DMS 273 (cell line): ENCODE measurements at regions not wholly inside any gene's neighbourhood (a gene's known extent, or its start where the extent isn't known, plus 50 kb on each side); places are given as distances from the start of the nearest gene placed in this dataset.

Experiments used
- DNase-seq: peaks from one replicate; lab custom pipeline; 2025; ENCODE audit not compliant: unreplicated experiment; lab: John Stamatoyannopoulos, UW

GRCh38 chr14:61226015-61226654 lies 55.0 kb downstream of the TMEM30B start:
- no peak for DNase-seq

GRCh38 chr14:61225344-61225743 lies 55.8 kb downstream of the TMEM30B start:
- DNase-seq, result no peak

DNA sequence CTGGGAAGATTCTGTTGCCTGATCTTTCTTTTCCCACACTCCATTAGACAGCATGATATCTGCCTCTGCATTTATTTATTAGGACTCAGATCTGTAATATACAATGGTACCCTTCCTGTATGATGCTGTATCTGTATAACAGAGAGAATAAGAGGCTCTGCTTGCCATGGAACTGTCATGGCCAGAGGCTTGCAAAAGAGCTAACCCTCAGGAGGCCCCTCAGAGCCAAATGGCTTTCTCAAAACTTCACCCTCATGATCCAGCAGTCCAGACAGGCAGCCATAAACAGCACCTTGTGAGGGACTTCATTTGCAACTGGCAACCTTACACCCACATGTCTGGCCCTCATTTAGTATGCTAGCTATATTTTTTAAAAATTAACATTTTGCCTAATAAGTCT lies 57.6 kb downstream of the TMEM30B start:
- no peak for DNase-seq

DNA sequence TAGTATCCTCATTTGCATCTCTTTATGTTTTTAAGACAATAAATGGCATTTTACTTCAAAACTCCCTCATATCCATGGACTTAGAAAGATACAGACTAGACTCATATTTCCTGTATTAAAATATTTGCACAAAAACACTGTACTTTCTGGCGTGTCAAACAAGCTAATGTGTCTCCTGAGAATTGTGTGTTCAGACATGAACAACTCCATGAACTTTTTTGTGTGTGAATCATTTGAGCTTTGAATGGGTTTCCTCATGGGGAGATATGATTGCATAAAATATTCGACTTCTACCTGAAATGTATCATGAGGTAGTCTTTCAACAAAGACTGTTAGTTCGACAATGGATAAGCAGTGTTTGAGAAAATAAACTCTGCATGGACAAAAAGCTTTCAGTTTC lies 58.8 kb downstream of the TMEM30B start:
- DNase-seq, result no peak

DNA sequence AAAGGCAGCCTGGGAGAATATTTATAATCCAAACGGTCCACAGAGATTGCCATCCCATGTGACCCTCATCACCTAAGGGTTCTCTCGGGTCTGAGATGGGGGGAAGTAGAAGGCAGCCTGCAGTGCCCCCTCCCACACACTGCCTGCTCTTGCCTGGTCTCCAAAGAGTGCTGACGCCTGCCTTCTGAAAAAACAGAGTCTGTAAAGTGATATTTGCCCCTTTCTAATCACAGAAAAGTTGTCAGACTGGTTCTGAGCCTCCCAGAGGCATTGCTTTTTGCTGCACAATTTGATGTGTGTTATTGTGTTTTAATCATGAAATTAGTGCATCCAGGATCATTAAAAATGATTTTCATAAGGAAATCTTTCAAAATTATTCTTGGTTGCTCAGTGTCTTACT lies 59.2 kb downstream of the TMEM30B start:
- DNase-seq, result no peak

GRCh38 chr14:61219673-61220072 lies 61.5 kb downstream of the TMEM30B start:
- DNase-seq, result no peak

DNA sequence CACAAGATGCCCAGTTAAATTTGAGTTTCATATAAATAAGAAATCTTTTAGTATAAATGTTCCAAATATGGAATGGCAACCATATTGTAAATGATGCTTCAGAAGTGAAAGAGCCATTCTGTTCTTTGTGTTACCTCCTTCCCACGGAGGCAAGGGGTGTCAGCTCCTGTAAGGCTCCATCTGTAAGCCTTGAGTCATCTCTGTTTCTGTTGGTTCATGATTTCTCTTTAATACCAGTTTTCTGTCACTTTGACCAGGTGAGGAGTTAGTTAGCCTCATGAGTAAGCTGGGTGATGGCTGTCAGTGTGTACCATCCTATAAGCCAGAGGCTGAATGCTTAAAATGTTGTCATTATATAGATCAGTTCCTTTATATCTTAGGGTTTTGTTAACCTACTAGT lies 61.9 kb downstream of the TMEM30B start:
- no peak for DNase-seq

GRCh38 chr14:61218767-61219166 lies 62.4 kb downstream of the TMEM30B start:
- DNase-seq, result no peak

- DNase-seq, result no peak
Measured at GRCh38 chr14:61218157-61218556, 63.0 kb downstream of the TMEM30B start.

- DNase-seq, result no peak
Measured at GRCh38 chr14:61217516-61217915, 63.6 kb downstream of the TMEM30B start.

- DNase-seq, result no peak
Measured at GRCh38 chr14:61215222-61216020, 65.7 kb downstream of the TMEM30B start.

DNA sequence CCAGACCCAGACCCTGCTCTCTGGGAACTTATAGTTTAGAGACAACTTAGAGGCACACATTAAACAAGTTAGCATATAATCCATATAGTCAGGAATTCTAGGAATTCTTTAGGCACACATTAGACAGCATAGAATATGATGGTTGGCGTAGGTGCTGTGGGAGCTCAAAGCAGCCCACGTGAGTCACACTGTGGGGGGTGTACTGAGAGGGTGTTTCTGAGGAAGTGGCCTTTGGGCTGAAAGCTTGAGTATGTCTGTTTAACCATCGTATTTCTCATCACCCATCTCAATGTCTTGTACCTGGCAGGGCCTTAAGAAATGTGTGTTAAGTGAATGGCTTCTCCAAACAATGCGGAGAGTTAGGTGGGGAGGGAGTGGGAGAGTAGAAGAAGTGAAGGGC lies 67.2 kb downstream of the TMEM30B start:
- DNase-seq, result no peak

GRCh38 chr14:61213191-61213621 lies 67.9 kb downstream of the TMEM30B start:
- DNase-seq, result no peak

DNA sequence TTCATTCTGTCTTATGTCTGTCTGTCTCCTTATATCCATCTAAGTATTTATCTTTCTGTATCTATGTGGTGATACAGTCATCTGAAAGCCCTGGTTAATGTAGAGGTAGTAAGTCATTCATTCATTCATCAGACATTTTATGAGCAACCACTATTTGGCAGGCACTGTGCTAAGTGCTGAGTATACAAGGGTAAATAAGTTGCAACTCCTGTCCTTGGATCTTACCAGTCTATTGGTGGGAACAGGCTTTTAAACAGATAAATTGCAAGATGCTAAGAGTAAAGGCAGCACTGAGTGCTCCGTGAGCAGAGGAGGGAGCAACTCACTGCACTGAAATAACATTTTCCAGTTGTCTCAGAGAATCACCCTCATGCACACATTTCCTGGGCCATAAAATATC lies 68.6 kb downstream of the TMEM30B start:
- no peak for DNase-seq

DNA sequence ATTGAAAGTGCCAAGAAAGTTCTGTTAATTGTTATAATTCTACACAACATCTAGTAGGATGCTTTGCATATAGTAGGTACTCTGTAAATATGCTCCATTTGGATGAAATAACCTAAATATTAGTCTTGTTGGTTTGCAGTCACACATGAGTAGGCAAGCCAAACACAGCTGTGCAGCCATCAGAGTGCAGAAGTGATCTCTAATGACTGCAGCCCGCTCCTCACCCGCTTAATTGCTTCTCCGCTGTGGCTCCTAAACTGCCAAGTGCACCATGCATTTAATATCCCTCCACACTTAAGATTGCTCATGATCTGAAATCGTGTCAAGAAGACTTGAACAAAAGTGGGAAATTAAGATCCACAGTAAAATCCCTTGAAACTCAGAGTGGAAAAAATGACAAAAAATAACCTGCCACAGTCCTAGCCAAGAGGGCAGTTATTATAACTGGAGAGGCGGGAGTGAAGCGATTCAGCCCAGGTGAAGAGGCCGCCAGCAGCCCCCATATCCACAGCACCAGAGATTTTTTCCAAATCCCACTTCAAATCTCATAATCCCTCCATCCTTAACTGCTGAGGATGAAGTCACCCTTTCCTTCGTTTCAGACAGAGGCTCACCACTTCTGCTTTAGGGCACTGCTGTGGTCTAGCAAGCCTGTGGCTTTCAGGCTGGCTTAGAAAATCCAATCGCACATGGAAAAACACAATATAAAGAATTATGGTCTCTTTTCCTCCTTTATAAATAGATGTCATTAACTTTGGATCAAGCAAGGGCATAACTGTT lies 69.5 kb downstream of the TMEM30B start:
- DNase-seq, result no peak

GRCh38 chr14:61203081-61203753 lies 77.9 kb downstream of the TMEM30B start:
- no peak for DNase-seq

- DNase-seq, result no peak
Measured at GRCh38 chr14:61202124-61202523, 79.0 kb downstream of the TMEM30B start.

DNA sequence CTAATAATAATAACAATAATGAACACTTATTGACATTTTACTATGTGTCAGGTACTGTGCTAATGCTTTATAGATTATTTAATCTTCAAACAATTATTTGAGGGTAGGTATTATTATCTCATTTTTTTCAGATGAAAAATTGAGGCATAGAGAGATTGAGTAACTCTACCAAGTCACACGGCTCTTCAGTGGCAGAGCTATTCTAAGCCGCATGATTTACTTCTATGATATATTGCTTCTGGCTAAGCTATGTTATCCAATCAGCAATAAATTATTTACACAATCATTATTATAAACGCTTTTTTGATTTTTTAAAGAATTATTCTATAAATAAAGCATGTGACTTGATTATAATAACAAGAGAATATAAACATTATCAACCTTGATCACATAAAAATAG lies 80.0 kb downstream of the TMEM30B start:
- DNase-seq, result no peak

DNA sequence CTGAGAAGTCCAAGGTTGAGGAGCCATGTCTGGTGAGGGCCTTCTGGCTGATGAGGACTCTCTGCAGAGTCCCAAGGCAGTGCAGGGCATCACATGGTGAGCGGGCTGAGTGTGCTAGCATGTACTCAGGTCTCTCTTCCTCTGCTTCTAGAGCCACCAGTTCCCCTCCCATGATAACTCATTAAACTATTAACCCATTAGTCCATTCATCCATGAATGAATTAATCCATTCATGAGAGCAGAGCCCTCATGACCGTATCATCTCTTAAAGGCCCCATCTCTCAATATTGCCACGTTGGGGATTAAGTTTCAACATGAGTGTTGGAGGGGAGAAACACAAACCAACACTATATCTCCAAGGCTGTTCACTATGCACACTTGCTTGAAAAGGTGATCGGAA lies 83.7 kb downstream of the TMEM30B start:
- no peak for DNase-seq

DNA sequence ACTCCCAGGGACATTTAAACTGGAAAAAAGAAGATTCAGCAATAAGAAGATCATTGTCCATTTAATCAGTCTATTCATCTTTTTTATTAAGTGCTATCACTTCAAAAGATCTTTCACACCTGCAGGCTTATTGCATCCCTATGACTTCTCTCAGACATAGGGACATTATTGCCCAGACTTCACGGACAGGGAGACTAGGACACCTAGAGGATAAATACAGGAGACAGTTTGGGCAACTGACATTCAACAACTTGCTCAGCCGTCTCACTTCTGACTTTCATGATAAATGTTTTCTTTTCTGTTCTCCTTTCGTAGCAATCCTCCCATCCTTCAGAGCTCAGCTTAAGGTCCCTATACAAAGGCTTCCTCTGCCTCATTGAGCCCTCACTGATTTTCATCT lies 84.3 kb downstream of the TMEM30B start:
- peak; percentile 14 for DNase-seq

GRCh38 chr14:61196034-61196433 lies 85.1 kb downstream of the TMEM30B start:
- no peak for DNase-seq
